A673 (cell line): ENCODE measurements at regions not wholly inside any gene's neighbourhood (a gene's known extent, or its start where the extent isn't known, plus 50 kb on each side); places are given as distances from the start of the nearest gene placed in this dataset.

Experiments used
- EZH2 ChIP-seq: fragments of 200-600 bp; sonication (generic); IDR thresholded peaks from 2 replicates; pipeline ENCODE4 v1.6.1; 2017; ENCODE audit warnings: borderline replicate concordance, low read depth, mild to moderate bottlenecking, mixed read lengths, antibody characterized with exemption, low read length; ENCODE audit not compliant: poor library complexity, severe bottlenecking
- TF ChIP-seq, protein P1 (sequence below): fragments of 300-800, 200-600 bp; sonication (generic); conservative IDR thresholded peaks from 2 replicates; pipeline ENCODE4 v1.5.1; 2017; ENCODE audit warnings: low read depth, mild to moderate bottlenecking, antibody characterized with exemption, low read length, moderate library complexity, mixed read lengths

- TF ChIP-seq, protein P1, sequence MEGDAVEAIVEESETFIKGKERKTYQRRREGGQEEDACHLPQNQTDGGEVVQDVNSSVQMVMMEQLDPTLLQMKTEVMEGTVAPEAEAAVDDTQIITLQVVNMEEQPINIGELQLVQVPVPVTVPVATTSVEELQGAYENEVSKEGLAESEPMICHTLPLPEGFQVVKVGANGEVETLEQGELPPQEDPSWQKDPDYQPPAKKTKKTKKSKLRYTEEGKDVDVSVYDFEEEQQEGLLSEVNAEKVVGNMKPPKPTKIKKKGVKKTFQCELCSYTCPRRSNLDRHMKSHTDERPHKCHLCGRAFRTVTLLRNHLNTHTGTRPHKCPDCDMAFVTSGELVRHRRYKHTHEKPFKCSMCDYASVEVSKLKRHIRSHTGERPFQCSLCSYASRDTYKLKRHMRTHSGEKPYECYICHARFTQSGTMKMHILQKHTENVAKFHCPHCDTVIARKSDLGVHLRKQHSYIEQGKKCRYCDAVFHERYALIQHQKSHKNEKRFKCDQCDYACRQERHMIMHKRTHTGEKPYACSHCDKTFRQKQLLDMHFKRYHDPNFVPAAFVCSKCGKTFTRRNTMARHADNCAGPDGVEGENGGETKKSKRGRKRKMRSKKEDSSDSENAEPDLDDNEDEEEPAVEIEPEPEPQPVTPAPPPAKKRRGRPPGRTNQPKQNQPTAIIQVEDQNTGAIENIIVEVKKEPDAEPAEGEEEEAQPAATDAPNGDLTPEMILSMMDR, result 0 out of 2 replicates have a peak, but pooled peaks have one; percentile 4
- TF ChIP-seq EZH2, result no peak
Observed at GRCh38 chr2:12173943-12174340, 427.5 kb downstream of the LPIN1 start.
